K562 (cell line): ENCODE measurements at regions not wholly inside any gene's neighbourhood (a gene's known extent, or its start where the extent isn't known, plus 50 kb on each side); places are given as distances from the start of the nearest gene placed in this dataset.

Source experiments
- ATAC-seq: fragments of 200-7000 bp; cut with Tn5 transposase; 3 replicates; pipeline ENCODE4 v1.9.1; 2020; ENCODE audit warnings: moderate library complexity
- BruUV-seq: library from RNA; stranded (reverse); fragments of 400-500 nt; replicated peaks from 2 replicates; lab custom pipeline; 2021; lab: Mats Ljungman, UMichigan
- CTCF ChIA-PET: fragments of 300-600 bp; formaldehyde crosslinking; extraction: SDS; loops from one replicate; lab custom pipeline; 2021; ENCODE audit warnings: low intra/inter-chr PET ratio; lab: Yijun Ruan, JAX
- POLR2A ChIA-PET: fragments of 300-600, 350-650 bp; sonication (Branson Sonifier 250); formaldehyde crosslinking; extraction: SDS; loops from one replicate; lab custom pipeline; 2021; ENCODE audit warnings: antibody characterized with exemption, inconsistent platforms; lab: Yijun Ruan, JAX
- DNase-seq, 4 experiments: peaks; one replicate each; pipeline versions ENCODE4 v3.0.0 to v3.0.0-alpha.2; 2011 to 2018; ENCODE audit warnings: low spot score in 3 of 4, mixed read lengths in 3 of 4; ENCODE audit errors: extremely low read depth in 1 of 4
- FAIRE-seq: peaks from 2 replicates; lab custom pipeline; 2011; peaks lifted over from hg19 to GRCh38; lab: Jason Lieb, UNC
- H2AFZ ChIP-seq: 2 replicates; pipeline ENCODE4 v1.6.0; 2011; ENCODE audit warnings: low read depth, low read length, control low read depth, inconsistent platforms
- H3K27ac ChIP-seq: fragments of 200-600 bp; 3 replicates; pipeline ENCODE4 v1.8.0; 2011; ENCODE audit warnings: low read depth, mild to moderate bottlenecking, control low read depth, inconsistent platforms, low read length, moderate library complexity, mixed read lengths; ENCODE audit errors: extremely low read depth
- H3K27me3 ChIP-seq, 2 experiments: fragments of 300-600 bp in 1 of 2; 2 replicates in 1 of 2; 3 replicates in 1 of 2; pipeline versions ENCODE4 v1.6.0 to v1.8.0; 2011; ENCODE audit warnings: inconsistent platforms in 2 of 2, low read length in 2 of 2, mild to moderate bottlenecking in 1 of 2, mixed read lengths in 1 of 2, moderate library complexity in 1 of 2; ENCODE audit not compliant: control insufficient read depth in 2 of 2, insufficient read depth in 2 of 2
- H3K36me3 ChIP-seq: fragments of 300-600 bp; 3 replicates; pipeline ENCODE4 v1.8.0; 2011; ENCODE audit warnings: mild to moderate bottlenecking, low read length, inconsistent platforms; ENCODE audit not compliant: control insufficient read depth, insufficient read depth
- H3K4me1 ChIP-seq, 2 experiments: fragments of 200-600 bp in 1 of 2; replicated peaks in 1 of 2; 2 replicates in 1 of 2; 3 replicates in 1 of 2; pipeline versions ENCODE4 v1.5.1 to v1.8.0; 2011; ENCODE audit warnings: inconsistent platforms in 2 of 2, low read length in 2 of 2, mild to moderate bottlenecking in 1 of 2, mixed read lengths in 1 of 2, moderate library complexity in 1 of 2; ENCODE audit not compliant: control insufficient read depth in 2 of 2, insufficient read depth in 2 of 2
- H3K4me2 ChIP-seq: 2 replicates; pipeline ENCODE4 v1.6.1; 2011; ENCODE audit warnings: low read length, control low read depth, inconsistent platforms, mixed read lengths; ENCODE audit not compliant: insufficient read depth
- H3K4me3 ChIP-seq: fragments of 200-600 bp; sonication (generic), shearing (Covaris generic); 2 replicates; pipeline ENCODE4 v1.5.1; 2016; ENCODE audit warnings: control low read depth, inconsistent platforms
- H3K79me2 ChIP-seq: fragments of 200-600 bp; 3 replicates; pipeline ENCODE4 v1.8.0; 2011; ENCODE audit warnings: low read length, inconsistent platforms; ENCODE audit not compliant: control insufficient read depth, insufficient read depth
- H3K9ac ChIP-seq, 2 experiments: 2 replicates each; pipeline versions ENCODE4 v1.6.0 to v1.6.1; 2011; ENCODE audit warnings: low read depth in 2 of 2, low read length in 2 of 2, control low read depth in 1 of 2, inconsistent platforms in 1 of 2, mild to moderate bottlenecking in 1 of 2, mixed read lengths in 1 of 2; ENCODE audit not compliant: insufficient read depth in 1 of 2
- H3K9me1 ChIP-seq: one replicate; pipeline ENCODE4 v1.6.0; 2011; ENCODE audit warnings: inconsistent platforms, mild to moderate bottlenecking, low read length, moderate library complexity; ENCODE audit not compliant: control insufficient read depth, insufficient read depth
- H3K9me3 ChIP-seq: replicated peaks from 2 replicates; pipeline ENCODE4 v1.5.1; 2011; ENCODE audit warnings: low read depth, low read length, inconsistent platforms; ENCODE audit not compliant: control insufficient read depth, insufficient read depth
- H4K20me1 ChIP-seq: replicated peaks from 2 replicates; pipeline ENCODE4 v1.6.1; 2011; ENCODE audit warnings: low read length, inconsistent platforms, mixed read lengths; ENCODE audit not compliant: control insufficient read depth, insufficient read depth
- ARID2 ChIP-seq: fragments of 450-650 bp; IDR thresholded peaks from 2 replicates; pipeline ENCODE4 v1.6.1; 2017; ENCODE audit warnings: antibody characterized with exemption, mild to moderate bottlenecking
- PCBP2 ChIP-seq: fragments of 200-400 bp; formaldehyde crosslinking; IDR thresholded peaks from 2 replicates; pipeline ENCODE4 v1.6.1; 2018; ENCODE audit warnings: low read length, low read depth, mild to moderate bottlenecking, moderate library complexity; ENCODE audit not compliant: poor library complexity, severe bottlenecking
- PHF20 ChIP-seq: fragments of 450-650 bp; IDR thresholded peaks from 2 replicates; pipeline ENCODE4 v1.6.1; 2018; ENCODE audit not compliant: partially characterized antibody
- RBBP5 ChIP-seq: fragments of 200-600 bp; sonication (generic); IDR thresholded peaks from 2 replicates; pipeline ENCODE4 v1.6.1; 2012; ENCODE audit warnings: borderline replicate concordance, mild to moderate bottlenecking, low read length, control low read depth, inconsistent platforms; ENCODE audit not compliant: insufficient read depth, poor library complexity, severe bottlenecking
- XRCC3 ChIP-seq: fragments of 450-650 bp; IDR thresholded peaks from 2 replicates; pipeline ENCODE4 v1.6.1; 2017; ENCODE audit warnings: mild to moderate bottlenecking, moderate library complexity
- ZFPM2 ChIP-seq: fragments of 250-450 bp; sonication (Bioruptor Pico); IDR thresholded peaks from 2 replicates; pipeline ENCODE4 v1.5.1; 2022; ENCODE audit warnings: mild to moderate bottlenecking
- ZNF184 ChIP-seq: sonication (generic); formaldehyde crosslinking; IDR thresholded peaks from 2 replicates; pipeline ENCODE4 v1.5.0; 2020; ENCODE audit warnings: missing genetic modification reagents
- ZNF212 ChIP-seq: fragments of 450-650 bp; formaldehyde crosslinking; IDR thresholded peaks from 2 replicates; pipeline ENCODE4 v1.4.0; 2020; ENCODE audit warnings: mild to moderate bottlenecking
- ZNF239 ChIP-seq: fragments of 250-450 bp; sonication (Bioruptor Pico); IDR thresholded peaks from 2 replicates; pipeline ENCODE4 v1.4.0; 2020; ENCODE audit warnings: mild to moderate bottlenecking
- WGBS: fragments of 100-300 bp; shearing (Covaris generic); methylation state at CpG from one replicate; pipeline ENCODE4 v1.1.6; 2016; ENCODE audit warnings: low coverage, mixed read lengths; ENCODE audit not compliant: insufficient coverage; ENCODE audit errors: missing lambda C conversion rate; 5-methylcytosine and 5-hydroxymethylcytosine counted together
- in situ Hi-C: fragments of 300-500 bp; cut with MboI; formaldehyde crosslinking; loops from 4 replicates; pipeline ENCODE4 v1.15.0; 2018; ENCODE audit warnings: inconsistent platforms, mixed read lengths
- intact Hi-C: fragments of 100-400 bp; cut with micrococcal nuclease; formaldehyde crosslinking; loops from 2 replicates; pipeline ENCODE4 v1.14.2; 2022
- TF ChIP-seq, protein P1 (sequence below): fragments of 450-650 bp; IDR thresholded peaks from 2 replicates; pipeline ENCODE4 v1.6.1; 2017; ENCODE audit warnings: antibody characterized with exemption
- TF ChIP-seq, protein P2 (sequence below), 2 experiments: fragments of 450-650 bp; IDR thresholded peaks; 2 replicates each; pipeline ENCODE4 v1.6.1; 2016; ENCODE audit warnings: mild to moderate bottlenecking in 2 of 2, borderline replicate concordance in 1 of 2, low read depth in 1 of 2, moderate library complexity in 1 of 2

DNA sequence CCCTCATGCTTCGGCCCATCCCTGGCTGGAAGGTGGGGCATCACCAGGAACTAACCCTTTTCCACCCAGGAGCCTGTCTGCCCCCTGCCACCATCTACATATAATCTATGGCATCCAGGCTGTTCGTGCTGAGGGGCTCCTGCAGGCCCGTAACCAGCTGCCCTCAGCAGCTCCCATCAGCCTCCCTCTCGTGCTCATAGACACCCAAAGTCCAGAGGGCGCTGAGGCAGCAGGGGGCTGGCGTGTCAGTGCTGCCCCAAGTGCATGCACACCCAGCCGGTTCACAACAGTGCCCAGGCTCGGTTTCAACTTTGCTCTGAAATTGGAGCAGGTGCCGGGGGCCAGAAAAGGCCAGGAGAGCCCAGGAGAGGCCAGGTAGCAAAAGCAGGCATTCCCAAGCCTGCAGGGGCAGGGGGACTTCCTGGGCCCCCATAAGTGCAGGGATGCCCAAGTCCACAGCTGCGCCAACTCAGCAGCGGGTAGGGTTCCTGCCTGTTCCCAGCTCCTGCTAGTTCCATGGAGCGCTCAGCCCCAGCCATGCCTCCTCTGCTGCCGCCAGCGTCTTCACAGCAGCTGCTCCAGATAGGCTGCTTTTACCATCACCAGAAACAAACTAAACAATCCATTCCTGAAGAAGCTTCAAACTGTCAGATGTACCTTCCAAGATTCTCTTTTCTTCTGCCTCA is 558.2 kb upstream of the GNPDA2 start:
- Histone ChIP-seq H2AFZ (no peak overlapping the region), H3K4me3 (no peak overlapping the region), H3K4me1 (no peaks in the 10 kb centered on the region), H3K27me3 (no peaks in the 10 kb centered on the region), H4K20me1 (no peaks in the 10 kb centered on the region), H3K27ac (no peak overlapping the region), H3K9ac (no peak overlapping the region), H3K9me3 (no peaks in the 10 kb centered on the region; the same call in 1 of the 2 replicates), H3K36me3 (no peaks in the 10 kb centered on the region), H3K4me2 (no peak overlapping the region), H3K9me1 (no peaks in the 10 kb centered on the region), H3K79me2 (no peaks in the 10 kb centered on the region)
- FAIRE-seq (no peak), DNase-seq (no peak), ATAC-seq (no peak)
- in situ Hi-C loops: no loop called here
- WGBS: 1% methylated on average over 14 of the region's 14 CpGs
- intact Hi-C loops: no loop called here
- POLR2A ChIA-PET: no interaction called here
- no TSS peak for BruUV-seq
- CTCF ChIA-PET: no interaction called here
- TF ChIP-seq ZNF239 (CRISPR knock-in tag) (no peak), ZNF212 (CRISPR knock-in tag) (no peak), PHF20 (no peak), PCBP2 (no peak), ZFPM2 (CRISPR knock-in tag) (no peak), RBBP5 (no peak), ARID2 (no peak), ZNF184 (CRISPR knock-in tag) (no peak), XRCC3 (no peak)
- TF ChIP-seq, protein P1, sequence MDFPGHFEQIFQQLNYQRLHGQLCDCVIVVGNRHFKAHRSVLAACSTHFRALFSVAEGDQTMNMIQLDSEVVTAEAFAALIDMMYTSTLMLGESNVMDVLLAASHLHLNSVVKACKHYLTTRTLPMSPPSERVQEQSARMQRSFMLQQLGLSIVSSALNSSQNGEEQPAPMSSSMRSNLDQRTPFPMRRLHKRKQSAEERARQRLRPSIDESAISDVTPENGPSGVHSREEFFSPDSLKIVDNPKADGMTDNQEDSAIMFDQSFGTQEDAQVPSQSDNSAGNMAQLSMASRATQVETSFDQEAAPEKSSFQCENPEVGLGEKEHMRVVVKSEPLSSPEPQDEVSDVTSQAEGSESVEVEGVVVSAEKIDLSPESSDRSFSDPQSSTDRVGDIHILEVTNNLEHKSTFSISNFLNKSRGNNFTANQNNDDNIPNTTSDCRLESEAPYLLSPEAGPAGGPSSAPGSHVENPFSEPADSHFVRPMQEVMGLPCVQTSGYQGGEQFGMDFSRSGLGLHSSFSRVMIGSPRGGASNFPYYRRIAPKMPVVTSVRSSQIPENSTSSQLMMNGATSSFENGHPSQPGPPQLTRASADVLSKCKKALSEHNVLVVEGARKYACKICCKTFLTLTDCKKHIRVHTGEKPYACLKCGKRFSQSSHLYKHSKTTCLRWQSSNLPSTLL: no peak
- TF ChIP-seq, protein P2, sequence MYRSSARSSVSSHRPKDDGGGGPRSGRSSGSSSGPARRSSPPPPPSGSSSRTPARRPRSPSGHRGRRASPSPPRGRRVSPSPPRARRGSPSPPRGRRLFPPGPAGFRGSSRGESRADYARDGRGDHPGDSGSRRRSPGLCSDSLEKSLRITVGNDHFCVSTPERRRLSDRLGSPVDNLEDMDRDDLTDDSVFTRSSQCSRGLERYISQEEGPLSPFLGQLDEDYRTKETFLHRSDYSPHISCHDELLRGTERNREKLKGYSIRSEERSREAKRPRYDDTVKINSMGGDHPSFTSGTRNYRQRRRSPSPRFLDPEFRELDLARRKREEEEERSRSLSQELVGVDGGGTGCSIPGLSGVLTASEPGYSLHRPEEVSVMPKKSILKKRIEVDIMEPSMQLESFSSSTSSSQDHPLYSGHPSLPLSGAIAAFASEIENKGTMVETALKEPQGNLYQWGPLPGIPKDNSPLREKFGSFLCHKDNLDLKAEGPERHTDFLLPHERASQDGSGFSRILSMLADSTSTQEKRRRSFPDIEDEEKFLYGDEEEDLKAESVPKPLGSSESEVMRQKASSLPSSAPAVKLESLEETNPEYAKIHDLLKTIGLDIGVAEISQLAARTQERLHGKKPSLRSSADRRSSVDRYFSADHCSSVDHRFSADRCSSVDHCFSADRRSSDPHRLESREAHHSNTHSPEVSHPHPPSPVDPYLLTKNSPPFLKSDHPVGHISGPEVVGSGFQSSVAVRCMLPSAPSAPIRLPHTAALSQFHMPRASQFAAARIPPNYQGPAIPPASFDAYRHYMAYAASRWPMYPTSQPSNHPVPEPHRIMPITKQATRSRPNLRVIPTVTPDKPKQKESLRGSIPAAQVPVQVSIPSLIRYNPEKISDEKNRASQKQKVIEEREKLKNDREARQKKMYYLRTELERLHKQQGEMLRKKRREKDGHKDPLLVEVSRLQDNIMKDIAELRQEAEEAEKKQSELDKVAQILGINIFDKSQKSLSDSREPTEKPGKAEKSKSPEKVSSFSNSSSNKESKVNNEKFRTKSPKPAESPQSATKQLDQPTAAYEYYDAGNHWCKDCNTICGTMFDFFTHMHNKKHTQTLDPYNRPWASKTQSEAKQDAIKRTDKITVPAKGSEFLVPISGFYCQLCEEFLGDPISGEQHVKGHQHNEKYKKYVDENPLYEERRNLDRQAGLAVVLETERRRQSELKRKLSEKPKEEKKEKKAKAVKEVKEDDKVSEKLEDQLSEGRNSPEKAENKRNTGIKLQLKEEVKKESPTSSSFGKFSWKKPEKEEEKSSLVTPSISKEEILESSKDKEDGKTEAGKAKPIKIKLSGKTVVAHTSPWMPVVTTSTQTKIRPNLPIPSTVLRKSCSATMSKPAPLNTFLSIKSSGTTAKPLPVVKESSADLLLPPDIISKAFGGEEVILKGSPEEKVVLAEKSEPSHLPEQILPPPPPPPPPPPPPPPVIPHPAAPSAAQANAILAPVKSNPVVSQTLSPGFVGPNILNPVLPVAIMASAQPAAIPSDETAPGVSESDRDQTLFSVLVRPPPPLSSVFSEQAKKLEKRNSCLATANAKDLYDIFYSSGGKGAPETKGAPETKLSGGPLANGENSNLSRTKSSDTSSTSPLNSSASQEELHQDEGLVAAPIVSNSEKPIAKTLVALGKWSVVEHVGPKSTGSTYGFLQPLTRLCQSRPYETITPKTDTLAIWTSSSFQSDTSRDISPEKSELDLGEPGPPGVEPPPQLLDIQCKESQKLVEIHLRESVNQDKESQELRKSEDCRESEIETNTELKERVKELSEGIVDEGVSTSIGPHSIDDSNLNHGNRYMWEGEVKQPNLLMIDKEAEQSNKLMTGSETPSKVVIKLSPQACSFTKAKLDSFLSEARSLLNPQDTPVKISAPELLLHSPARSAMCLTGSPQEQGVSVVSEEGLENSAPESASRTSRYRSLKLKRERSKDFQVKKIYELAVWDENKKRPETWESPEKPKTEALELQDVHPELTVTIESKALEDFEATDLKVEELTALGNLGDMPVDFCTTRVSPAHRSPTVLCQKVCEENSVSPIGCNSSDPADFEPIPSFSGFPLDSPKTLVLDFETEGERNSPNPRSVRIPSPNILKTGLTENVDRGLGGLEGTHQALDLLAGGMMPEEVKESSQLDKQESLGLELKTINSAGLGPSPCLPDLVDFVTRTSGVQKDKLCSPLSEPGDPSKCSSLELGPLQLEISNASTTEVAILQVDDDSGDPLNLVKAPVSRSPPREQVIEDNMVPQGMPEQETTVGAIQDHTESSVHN (IDR thresholded peaks at IDR 0.05; ENCODE audit: borderline replicate concordance in 1 of 2, low read depth in 1 of 2): no peak
